B cell (primary cell): ENCODE measurements at regions not wholly inside any gene's neighbourhood (a gene's known extent, or its start where the extent isn't known, plus 50 kb on each side); places are given as distances from the start of the nearest gene placed in this dataset.

Source experiments
- CTCF ChIP-seq: fragments of 200-600 bp; IDR thresholded peaks from one replicate; pipeline ENCODE4 v1.8.0; 2022; ENCODE audit warnings: antibody characterized with exemption, mild to moderate bottlenecking
- EZH2 ChIP-seq: IDR thresholded peaks from 2 replicates; pipeline ENCODE4 v1.6.1; 2012; ENCODE audit warnings: borderline replicate concordance, low read depth, mild to moderate bottlenecking, moderate library complexity, low read length; ENCODE audit not compliant: insufficient read depth, poor library complexity, severe bottlenecking

GRCh38 chr16:52874042-52874441, 178.7 kb downstream of the CHD9NB start:
- TF ChIP-seq CTCF (no peak), EZH2 (no peak)
